T-cell (primary cell): ENCODE measurements at regions not wholly inside any gene's neighbourhood (a gene's known extent, or its start where the extent isn't known, plus 50 kb on each side); places are given as distances from the start of the nearest gene placed in this dataset.

Source experiments
- ATAC-seq, 4 experiments: fragments of 200-7000 bp in 3 of 4; fragments of 150-1000 bp in 1 of 4; cut with Tn5 transposase; replicated peaks in 1 of 4; 1 replicate in 3 of 4; 2 replicates in 1 of 4; pipeline ENCODE4 v1.10.0; 2021; ENCODE audit warnings: moderate library complexity in 3 of 4, mild to moderate bottlenecking in 2 of 4, moderate number of reproducible peaks in 1 of 4
- CTCF ChIA-PET, 2 donors: fragments of 300-600 bp; sonication (Branson Sonifier 250); formaldehyde crosslinking; loops; one replicate each; lab custom pipeline; 2022; ENCODE audit warnings: antibody characterized with exemption in 2 of 2; lab: Charles Lee
- POLR2A ChIA-PET, 2 donors: fragments of 300-600 bp; sonication (Branson Sonifier 250); formaldehyde crosslinking; loops; one replicate each; lab custom pipeline; 2022; ENCODE audit warnings: antibody characterized with exemption in 2 of 2; lab: Charles Lee
- DNase-seq, 35 experiments: peaks; one replicate each; pipeline versions ENCODE4 v3.0.0 to v3.0.0-alpha.2; 2013 to 2023
- H3K27ac ChIP-seq: one replicate; pipeline ENCODE4 v1.5.1; 2013; ENCODE audit warnings: low read length
- H3K27me3 ChIP-seq, 2 experiments: replicated peaks in 1 of 2; 1 replicate in 1 of 2; 2 replicates in 1 of 2; pipeline versions ENCODE4 v1.6.1 to v1.7.0; 2013; ENCODE audit warnings: low read length in 1 of 2, mixed read lengths in 1 of 2; ENCODE audit not compliant: control insufficient read depth in 2 of 2, insufficient read depth in 2 of 2; ENCODE audit errors: extremely low read depth in 1 of 2
- H3K36me3 ChIP-seq, 2 donors: 1 replicate in 1 of 2; 2 replicates in 1 of 2; pipeline versions ENCODE4 v1.6.1 to v1.7.0; 2013; ENCODE audit warnings: low read length in 1 of 2; ENCODE audit not compliant: control insufficient read depth in 2 of 2, insufficient read depth in 1 of 2; ENCODE audit errors: extremely low read depth in 1 of 2
- H3K4me1 ChIP-seq, 2 experiments: 1 replicate in 1 of 2; 2 replicates in 1 of 2; pipeline versions ENCODE4 v1.6.1 to v1.7.0; 2013; ENCODE audit warnings: low read length in 2 of 2, mixed read lengths in 1 of 2; ENCODE audit not compliant: insufficient read depth in 2 of 2, control insufficient read depth in 1 of 2; ENCODE audit errors: extremely low read depth in 1 of 2
- H3K4me3 ChIP-seq, 2 donors: 1 replicate in 1 of 2; 2 replicates in 1 of 2; pipeline versions ENCODE4 v1.5.1 to v1.7.0; 2013; ENCODE audit warnings: mild to moderate bottlenecking in 2 of 2, low read length in 1 of 2, moderate library complexity in 1 of 2; ENCODE audit not compliant: control insufficient read depth in 1 of 2; ENCODE audit errors: extremely low read depth in 1 of 2
- H3K9me3 ChIP-seq: 2 replicates; pipeline ENCODE4 v1.7.0; 2013
- H3K27ac Mint-ChIP-seq, 2 donors: one replicate each; pipeline ENCODE4 v1.8.0; 2020 to 2021; ENCODE audit warnings: mild to moderate bottlenecking in 2 of 2, mixed read lengths in 2 of 2
- H3K27me3 Mint-ChIP-seq, 2 donors: one replicate each; pipeline ENCODE4 v1.8.0; 2021 to 2022; ENCODE audit warnings: mixed read lengths in 2 of 2
- H3K36me3 Mint-ChIP-seq: one replicate; pipeline ENCODE4 v1.8.0; 2021; ENCODE audit warnings: mixed read lengths
- H3K4me1 Mint-ChIP-seq, 3 donors: one replicate each; pipeline ENCODE4 v1.8.0; 2020 to 2022; ENCODE audit warnings: mixed read lengths in 3 of 3, mild to moderate bottlenecking in 1 of 3
- H3K4me3 Mint-ChIP-seq, 3 donors: one replicate each; pipeline ENCODE4 v1.8.0; 2020 to 2022; ENCODE audit warnings: mild to moderate bottlenecking in 3 of 3, mixed read lengths in 3 of 3, moderate library complexity in 3 of 3
- H3K9me3 Mint-ChIP-seq, 3 donors: one replicate each; pipeline ENCODE4 v1.8.0; 2020 to 2022; ENCODE audit warnings: mixed read lengths in 3 of 3
- WGBS: methylation state at CpG from one replicate; pipeline ENCODE4 v1.1.5; 2013; ENCODE audit warnings: missing lambda C conversion rate; ENCODE audit not compliant: insufficient coverage; 5-methylcytosine and 5-hydroxymethylcytosine counted together

GRCh38 chr11:69209421-69210309 is 53.9 kb downstream of the SMIM38 start:
- ATAC-seq (no peak), DNase-seq (no peak)
- H3K9me3 ChIP-seq: no peaks in the 10 kb centered on the region
- H3K36me3 ChIP-seq: no peaks in the 10 kb centered on the region
- H3K27me3 ChIP-seq: peaks cover 0 to 28% of the 10 kb centered on the region in 2 experiments
- no peak overlapping the region for H3K4me3 ChIP-seq
- WGBS: 89% methylated on average over 17 of the region's 23 CpGs
- H3K4me1 ChIP-seq: peaks cover 0 to 6% of the 10 kb centered on the region in 2 experiments
- H3K4me1 Mint-ChIP-seq: peaks cover 6 to 12% (median 6%) of the 10 kb centered on the region in 3 donors
- H3K4me3 Mint-ChIP-seq: no peak overlapping the region
- H3K27ac Mint-ChIP-seq: no peak overlapping the region
- peaks cover 3% of the 10 kb centered on the region for H3K36me3 Mint-ChIP-seq
- peaks cover 0 to 6% (median 2%) of the 10 kb centered on the region in 3 donors for H3K9me3 Mint-ChIP-seq
- ChIA-PET CTCF (no interaction called here), POLR2A (no interaction called here)
- H3K27me3 Mint-ChIP-seq: peaks cover 15 to 21% of the 10 kb centered on the region in 2 donors
- no peak overlapping the region for H3K27ac ChIP-seq

DNA sequence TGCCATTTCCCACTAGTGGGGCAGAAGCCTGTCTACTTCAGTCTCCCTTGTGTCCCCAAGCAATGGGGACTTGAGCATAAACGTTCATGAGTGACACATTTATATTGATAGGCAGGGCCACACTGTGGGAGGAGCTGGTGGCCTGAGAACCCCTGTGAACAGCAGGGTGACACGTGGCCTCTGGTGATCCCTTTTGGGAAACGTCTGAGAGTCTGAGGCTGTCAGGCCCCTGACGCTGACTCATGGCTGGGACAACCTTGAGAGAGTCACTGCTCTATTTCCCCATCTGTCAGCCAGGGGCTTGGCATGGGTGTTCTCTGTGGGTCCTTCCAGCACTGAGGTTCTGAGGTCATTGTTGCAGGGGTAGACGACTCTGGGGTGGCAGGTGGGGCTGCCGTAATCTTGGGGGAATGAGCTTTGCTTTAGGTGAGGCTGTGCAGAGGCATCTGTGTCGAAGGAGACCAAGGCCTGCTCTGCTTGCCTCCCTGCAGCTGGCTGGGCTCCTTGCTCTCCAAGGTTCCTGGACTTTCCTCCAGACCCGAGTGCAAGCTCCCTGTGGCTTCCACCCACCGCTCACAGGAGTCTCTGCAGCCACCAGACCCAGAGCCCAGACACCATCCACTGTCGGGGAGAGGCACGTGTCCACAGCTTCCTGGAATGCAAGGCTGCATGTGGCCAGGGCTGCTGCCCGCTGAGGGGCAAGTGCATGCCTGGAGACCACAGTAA is 54.7 kb downstream of the SMIM38 start:
- no peaks in the 10 kb centered on the region for H3K9me3 ChIP-seq
- peaks cover 0 to 6% (median 2%) of the 10 kb centered on the region in 3 donors for H3K9me3 Mint-ChIP-seq
- DNase-seq: no peak
- 57% methylated on average over 10 of the region's 12 CpGs for WGBS
- no peak overlapping the region for H3K27ac ChIP-seq
- no peak overlapping the region for H3K4me3 ChIP-seq
- H3K27me3 ChIP-seq: peaks cover 0 to 32% of the 10 kb centered on the region in 2 experiments
- peaks cover 3% of the 10 kb centered on the region for H3K36me3 Mint-ChIP-seq
- no peak overlapping the region for H3K27ac Mint-ChIP-seq
- peaks cover 6 to 12% (median 6%) of the 10 kb centered on the region in 3 donors for H3K4me1 Mint-ChIP-seq
- H3K27me3 Mint-ChIP-seq: peaks cover 17 to 21% of the 10 kb centered on the region in 2 donors
- POLR2A ChIA-PET: no interaction called here
- H3K36me3 ChIP-seq: no peaks in the 10 kb centered on the region
- no peak overlapping the region for H3K4me3 Mint-ChIP-seq
- CTCF ChIA-PET: no interaction called here
- ATAC-seq: no peak
- H3K4me1 ChIP-seq: peaks cover 0 to 6% of the 10 kb centered on the region in 2 experiments

- POLR2A ChIA-PET: interaction anchor here in 1 of 2 donors (0.6 kb wide), 1 partner anchor 270 kb away, joined by 7 read pairs; the partner anchor contains the start of gene LINC01488
- H3K27ac ChIP-seq: no peak overlapping the region
- H3K36me3 ChIP-seq: no peaks in the 10 kb centered on the region
- no peak overlapping the region for H3K4me3 ChIP-seq
- H3K27me3 ChIP-seq: peaks cover 0 to 35% of the 10 kb centered on the region in 2 experiments
- Mint-ChIP-seq H3K9me3 (peaks cover 0 to 6% (median 2%) of the 10 kb centered on the region in 3 donors), H3K27ac (no peak overlapping the region), H3K4me3 (no peak overlapping the region), H3K36me3 (peaks cover 3% of the 10 kb centered on the region), H3K27me3 (peaks cover 17 to 23% of the 10 kb centered on the region in 2 donors), H3K4me1 (peaks cover 6 to 12% (median 6%) of the 10 kb centered on the region in 3 donors)
- ATAC-seq (no peak), DNase-seq (no peak)
- CTCF ChIA-PET: no interaction called here
- WGBS: 30% methylated on average over 2 of the region's 6 CpGs
- no peaks in the 10 kb centered on the region for H3K9me3 ChIP-seq
- peaks cover 0 to 6% of the 10 kb centered on the region in 2 experiments for H3K4me1 ChIP-seq
Measured at GRCh38 chr11:69211540-69211919, 55.8 kb downstream of the SMIM38 start.

DNA sequence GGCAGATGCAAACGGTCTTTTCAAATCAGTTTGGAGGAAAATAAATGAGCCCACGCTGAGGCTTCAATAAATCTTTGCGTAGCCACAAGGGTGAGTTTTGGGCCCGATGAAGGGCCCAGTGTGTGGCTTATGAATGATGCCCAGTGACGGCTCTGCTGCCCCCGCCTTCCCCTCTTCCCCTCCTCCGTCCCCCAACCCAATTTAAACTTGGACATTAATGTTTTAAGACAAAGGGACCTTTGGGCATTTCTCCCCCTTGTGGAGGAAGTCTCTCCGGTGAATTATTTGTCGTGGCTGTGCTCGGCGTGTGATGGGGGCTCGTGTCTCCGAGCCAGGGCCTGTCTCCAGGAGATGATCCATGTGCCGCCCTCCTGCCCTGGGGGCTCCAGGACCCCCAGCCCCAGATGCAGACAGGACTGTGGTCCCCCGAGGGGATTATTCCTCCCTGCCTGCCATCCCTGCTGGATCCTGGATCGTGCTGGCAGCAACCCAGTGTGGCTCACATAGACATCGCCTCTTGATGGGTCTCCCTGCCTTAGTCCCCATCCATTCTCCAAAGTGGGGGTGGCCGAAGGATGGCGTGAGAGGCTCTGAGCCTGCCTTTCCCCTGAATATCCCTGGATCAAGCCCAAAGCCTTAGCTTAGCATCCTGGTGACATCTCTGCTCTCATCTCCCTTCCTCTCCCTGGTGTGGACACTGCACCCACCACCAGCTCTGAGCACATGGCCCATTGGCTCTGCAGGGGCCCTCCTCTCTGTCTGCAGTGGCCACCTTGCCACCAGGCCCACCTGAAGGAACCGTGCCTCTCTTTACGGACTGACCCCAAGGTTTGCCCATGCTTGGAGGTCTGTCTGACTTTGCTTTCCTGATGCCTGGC is 56.4 kb downstream of the SMIM38 start:
- CTCF ChIA-PET: no interaction called here

GRCh38 chr11:69212798-69213110 is 57.0 kb downstream of the SMIM38 start:
- ChIA-PET CTCF (no interaction called here), POLR2A (no interaction called here)
- Histone ChIP-seq H3K36me3 (no peaks in the 10 kb centered on the region), H3K27ac (no peak overlapping the region), H3K4me3 (no peak overlapping the region), H3K4me1 (peaks cover 0 to 6% of the 10 kb centered on the region in 2 experiments), H3K27me3 (peaks cover 0 to 33% of the 10 kb centered on the region in 2 experiments), H3K9me3 (no peaks in the 10 kb centered on the region)
- Mint-ChIP-seq H3K9me3 (peaks cover 0 to 6% (median 2%) of the 10 kb centered on the region in 3 donors), H3K36me3 (peaks cover 3% of the 10 kb centered on the region), H3K27me3 (peaks cover 17 to 23% of the 10 kb centered on the region in 2 donors), H3K4me3 (no peak overlapping the region), H3K27ac (no peak overlapping the region), H3K4me1 (peaks cover 6 to 12% (median 6%) of the 10 kb centered on the region in 3 donors)
- ATAC-seq (no peak), DNase-seq (peak in 1 of 35 experiments; percentile 3)
- WGBS: 80% methylated on average over 2 of the region's 5 CpGs

More for the DNA sequence above, 56.4 kb downstream of the SMIM38 start:
- Histone ChIP-seq H3K4me3 (no peak overlapping the region), H3K27ac (no peak overlapping the region), H3K36me3 (no peaks in the 10 kb centered on the region), H3K27me3 (peaks cover 0 to 36% of the 10 kb centered on the region in 2 experiments), H3K4me1 (peaks cover 0 to 6% of the 10 kb centered on the region in 2 experiments), H3K9me3 (no peaks in the 10 kb centered on the region)
- ATAC-seq: no peak
- Mint-ChIP-seq H3K27me3 (peaks cover 17 to 23% of the 10 kb centered on the region in 2 donors), H3K4me3 (no peak overlapping the region), H3K9me3 (peaks cover 0 to 6% (median 2%) of the 10 kb centered on the region in 3 donors), H3K4me1 (peaks cover 6 to 12% (median 6%) of the 10 kb centered on the region in 3 donors), H3K36me3 (peaks cover 3% of the 10 kb centered on the region), H3K27ac (no peak overlapping the region)
- WGBS: 49% methylated on average over 16 of the region's 21 CpGs
- DNase-seq: peak in 2 of 35 experiments; percentile 5 to 7
- POLR2A ChIA-PET: interaction anchor here in 1 of 2 donors (0.6 kb wide), 1 partner anchor 269 kb away, joined by 7 read pairs; the partner anchor contains the start of gene LINC01488
